Transverse colon (tissue), 4 donors: ENCODE measurements at regions not wholly inside any gene's neighbourhood (a gene's known extent, or its start where the extent isn't known, plus 50 kb on each side); places are given as distances from the start of the nearest gene placed in this dataset.

Experiments used
- DNase-seq: peaks from one replicate; pipeline ENCODE4 v3.0.0-alpha.2; 2019
- H3K27ac ChIP-seq, 4 donors: fragments of 200-600 bp; sonication (generic); 2 replicates each; pipeline ENCODE4 v1.5.1; 2016 to 2018; ENCODE audit warnings: inconsistent platforms in 4 of 4
- H3K27me3 ChIP-seq: fragments of 200-600 bp; sonication (generic); 2 replicates; pipeline ENCODE4 v1.5.1; 2017; ENCODE audit warnings: inconsistent platforms
- H3K36me3 ChIP-seq, 4 donors: fragments of 200-600 bp; sonication (generic); 2 replicates each; pipeline ENCODE4 v1.5.1; 2017 to 2019; ENCODE audit warnings: inconsistent platforms in 4 of 4
- H3K4me1 ChIP-seq, 4 donors: fragments of 200-600 bp; sonication (generic); 2 replicates each; pipeline ENCODE4 v1.5.1; 2017 to 2020; ENCODE audit warnings: inconsistent platforms in 4 of 4
- H3K4me3 ChIP-seq, 4 donors: fragments of 200-600 bp; sonication (generic); 1 replicate in 1 of 4; 2 replicates in 3 of 4; pipeline versions ENCODE4 v1.5.1 to v1.6.1; 2017 to 2019; ENCODE audit warnings: inconsistent platforms in 4 of 4
- H3K9me3 ChIP-seq, 2 donors: fragments of 200-600 bp; sonication (generic); 2 replicates each; pipeline ENCODE4 v1.5.1; 2017 to 2019; ENCODE audit warnings: inconsistent platforms in 2 of 2
- CTCF ChIP-seq, 5 experiments: fragments of 200-600 bp in 3 of 5; fragments of 450-650 bp in 2 of 5; sonication (generic) in 3 of 5; IDR thresholded peaks; 1 replicate in 2 of 5; 2 replicates in 3 of 5; pipeline ENCODE4 v1.5.1; 2016 to 2017; ENCODE audit warnings: antibody characterized with exemption in 5 of 5, inconsistent platforms in 3 of 5, mild to moderate bottlenecking in 2 of 5, moderate library complexity in 1 of 5
- EP300 ChIP-seq: sonication (generic); formaldehyde crosslinking; IDR thresholded peaks from one replicate; pipeline ENCODE4 v1.6.1; 2017; ENCODE audit warnings: antibody characterized with exemption, low read depth
- POLR2A ChIP-seq: fragments of 450-650 bp; IDR thresholded peaks from one replicate; pipeline ENCODE4 v1.6.1; 2016; ENCODE audit warnings: antibody characterized with exemption, mild to moderate bottlenecking, moderate library complexity
- POLR2AphosphoS5 ChIP-seq, 3 donors: sonication (generic); formaldehyde crosslinking; IDR thresholded peaks; one replicate each; pipeline ENCODE4 v1.6.1; 2016; ENCODE audit warnings: antibody characterized with exemption in 3 of 3
- WGBS, 2 donors: methylation state at CpG; one replicate each; pipeline ENCODE4 v1.1.5; 2018; ENCODE audit warnings: low coverage in 1 of 2; 5-methylcytosine and 5-hydroxymethylcytosine counted together
- in situ Hi-C, 4 donors: fragments of 200-750 bp; cut with MboI; loops; one replicate each; pipeline versions ENCODE4 v1.15.0 to v1.15.1; 2017; ENCODE audit warnings: low sequenced_read_pairs in 3 of 4, low pct_ligation_motif_present in 1 of 4, low pct_unique_long_range_greater_than_20kb in 1 of 4
- intact Hi-C: fragments of 100-400 bp; cut with DNase I; formaldehyde crosslinking; loops from one replicate; pipeline ENCODE4 v1.15.1; 2023; ENCODE audit warnings: low total_unique reads

GRCh38 chr6:1253816-1254215 is 58.1 kb upstream of the FOXQ1 start:
- intact Hi-C loops: no loop called here
- 92 to 94% methylated on average over 7 to 9 of the region's 9 CpGs for WGBS, 2 donors
- in situ Hi-C loops: no loop called here

GRCh38 chr6:1251198-1252155 is 60.4 kb upstream of the FOXQ1 start:
- peak overlapping the region in 1 of 4 donors; percentile 2 for H3K4me3 ChIP-seq
- H3K4me1 ChIP-seq: peaks cover 0 to 18% (median 10%) of the 10 kb centered on the region in 4 donors
- DNase-seq: peak; percentile 52
- H3K9me3 ChIP-seq: no peaks in the 10 kb centered on the region
- TF ChIP-seq POLR2A (no peak), POLR2AphosphoS5 (IDR thresholded peaks at IDR 0.05) (no peak), EP300 (no peak), CTCF (IDR thresholded peaks at IDR 0.05) (no peak)
- H3K27me3 ChIP-seq: no peaks in the 10 kb centered on the region
- 30 to 37% methylated on average over 4 to 13 of the region's 13 CpGs for WGBS, 2 donors
- in situ Hi-C loops: no loop called here
- no peaks in the 10 kb centered on the region for H3K36me3 ChIP-seq
- peak overlapping the region in 3 of 4 donors; percentile 46 to 71 (median 55) for H3K27ac ChIP-seq
- intact Hi-C loops: no loop called here

More at GRCh38 chr6:1253816-1254215, 58.1 kb upstream of the FOXQ1 start:
- TF ChIP-seq POLR2A (no peak), EP300 (no peak), POLR2AphosphoS5 (IDR thresholded peaks at IDR 0.05) (no peak), CTCF (IDR thresholded peaks at IDR 0.05) (no peak)
- no peaks in the 10 kb centered on the region for H3K27me3 ChIP-seq
- H3K9me3 ChIP-seq: no peaks in the 10 kb centered on the region
- H3K36me3 ChIP-seq: no peaks in the 10 kb centered on the region
- H3K4me1 ChIP-seq: peaks cover 0 to 18% (median 10%) of the 10 kb centered on the region in 4 donors
- no peak for DNase-seq
- no peak overlapping the region for H3K4me3 ChIP-seq
- no peak overlapping the region for H3K27ac ChIP-seq

DNA sequence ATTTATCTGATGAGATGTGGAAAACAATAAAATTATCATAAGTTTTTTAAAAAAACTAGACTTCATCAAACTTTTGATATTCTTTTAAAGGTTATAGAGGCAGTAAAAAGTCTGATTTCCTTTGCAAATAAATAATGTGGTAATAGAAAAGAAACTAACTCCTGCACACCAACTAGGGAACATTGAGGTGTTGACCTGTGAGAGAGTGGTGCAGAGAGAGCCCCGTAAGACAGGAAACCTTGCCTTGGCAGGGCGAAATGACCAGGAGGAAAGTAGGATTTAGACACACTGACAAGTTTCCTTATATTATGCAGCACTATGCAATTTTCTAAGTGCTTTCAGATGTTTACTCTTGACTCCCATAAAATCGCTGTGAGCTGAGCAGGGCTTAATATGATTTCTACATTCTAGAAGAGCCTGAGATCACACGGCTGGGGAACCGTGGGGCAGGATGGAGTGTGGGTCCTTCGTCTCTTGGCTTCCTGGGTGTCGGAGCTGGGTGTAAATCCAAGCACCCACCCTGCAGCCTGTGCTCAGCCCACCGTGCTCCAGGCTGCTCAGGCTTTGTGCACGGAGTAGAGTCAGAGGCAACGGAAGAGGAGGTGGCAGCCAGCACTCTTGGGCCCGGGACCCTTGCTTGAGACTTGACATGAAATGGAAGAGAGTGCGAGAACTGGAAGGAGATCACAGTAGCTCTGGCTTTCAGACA is 61.3 kb upstream of the FOXQ1 start:
- no peaks in the 10 kb centered on the region for H3K27me3 ChIP-seq
- intact Hi-C loops: no loop called here
- peaks cover 0 to 18% (median 10%) of the 10 kb centered on the region in 4 donors for H3K4me1 ChIP-seq
- H3K9me3 ChIP-seq: no peaks in the 10 kb centered on the region
- H3K4me3 ChIP-seq: peak overlapping the region in 1 of 4 donors; percentile 2
- TF ChIP-seq CTCF (IDR thresholded peaks at IDR 0.05) (no peak), POLR2AphosphoS5 (IDR thresholded peaks at IDR 0.05) (no peak), POLR2A (no peak), EP300 (no peak)
- DNase-seq: no peak
- 32 to 34% methylated on average over 8 to 12 of the region's 12 CpGs for WGBS, 2 donors
- in situ Hi-C loops: no loop called here
- H3K27ac ChIP-seq: peak overlapping the region in 3 of 4 donors; percentile 46 to 71 (median 55)
- no peaks in the 10 kb centered on the region for H3K36me3 ChIP-seq

DNA sequence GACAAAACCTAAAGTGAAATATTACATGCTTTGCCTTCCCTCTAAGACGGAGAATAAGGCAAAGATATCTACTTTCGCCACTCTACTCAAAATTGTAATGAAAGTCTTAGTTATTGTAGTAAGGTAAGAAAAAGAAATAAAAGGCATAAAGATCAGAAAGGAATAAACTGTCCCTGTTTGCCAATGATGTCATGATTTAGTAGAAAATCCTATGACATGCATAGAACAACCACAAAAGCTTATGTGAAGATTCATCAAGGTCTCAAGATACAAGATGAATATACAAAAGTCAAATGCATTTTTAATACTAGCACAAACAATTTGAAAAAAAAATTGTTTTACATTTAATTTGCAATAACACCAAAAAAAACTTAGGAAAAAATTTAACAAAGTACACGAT is 64.0 kb upstream of the FOXQ1 start:
- no peaks in the 10 kb centered on the region for H3K27me3 ChIP-seq
- intact Hi-C loops: no loop called here
- H3K4me3 ChIP-seq: no peak overlapping the region
- WGBS, 2 donors: 72 to 87% methylated on average over 3 of the region's 3 CpGs
- peaks cover 0 to 18% (median 10%) of the 10 kb centered on the region in 4 donors for H3K4me1 ChIP-seq
- H3K9me3 ChIP-seq: no peaks in the 10 kb centered on the region
- no peaks in the 10 kb centered on the region for H3K36me3 ChIP-seq
- TF ChIP-seq EP300 (no peak), CTCF (IDR thresholded peaks at IDR 0.05) (no peak), POLR2AphosphoS5 (IDR thresholded peaks at IDR 0.05) (no peak), POLR2A (no peak)
- no peak overlapping the region for H3K27ac ChIP-seq
- no peak for DNase-seq
- in situ Hi-C loops: no loop called here
